NOMO-1 (cell line): ENCODE measurements at regions not wholly inside any gene's neighbourhood (a gene's known extent, or its start where the extent isn't known, plus 50 kb on each side); places are given as distances from the start of the nearest gene placed in this dataset.
"Not testable (repeated sequence)": the region's sequence is repeated elsewhere in the genome, so short reads cannot be mapped to it uniquely, and the experiment has no call there.

ENCODE experiments used
- DNase-seq, 2 experiments: peaks; one replicate each; lab custom pipeline; 2025; ENCODE audit not compliant: unreplicated experiment in 2 of 2; lab: John Stamatoyannopoulos, UW

GRCh38 chr17:45645330-45645729 is 138.8 kb upstream of the CRHR1 start:
- no peak for DNase-seq

GRCh38 chr17:45646288-45646988 is 137.7 kb upstream of the CRHR1 start:
- DNase-seq = peak; percentile 3

DNA sequence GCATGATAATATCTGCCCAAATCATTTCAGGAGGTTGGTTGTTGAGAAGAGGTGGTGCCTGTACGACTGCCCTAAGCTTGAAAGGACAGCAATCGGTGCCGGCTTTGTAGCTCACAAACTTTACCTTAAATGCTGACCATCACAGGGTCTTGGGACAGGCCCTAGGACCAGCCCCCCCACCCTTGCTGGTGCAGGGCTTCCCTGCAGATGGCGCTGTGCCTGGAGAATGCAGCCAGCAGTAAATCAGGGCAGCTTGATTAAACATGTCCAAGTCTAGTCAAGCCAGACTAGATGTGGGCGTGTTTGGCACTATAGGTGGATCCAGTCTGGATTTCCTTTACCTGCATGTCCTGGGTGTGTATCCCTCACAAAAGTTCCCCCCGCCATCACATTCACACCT is 135.5 kb upstream of the CRHR1 start:
- no peak for DNase-seq

- no peak for DNase-seq
Measured at GRCh38 chr17:45649796-45650195, 134.3 kb upstream of the CRHR1 start.

GRCh38 chr17:45650561-45650960 is 133.6 kb upstream of the CRHR1 start:
- no peak for DNase-seq

GRCh38 chr17:45651145-45651709 is 132.9 kb upstream of the CRHR1 start:
- no peak for DNase-seq

GRCh38 chr17:45653616-45654015 is 130.5 kb upstream of the CRHR1 start:
- DNase-seq = no peak

DNA sequence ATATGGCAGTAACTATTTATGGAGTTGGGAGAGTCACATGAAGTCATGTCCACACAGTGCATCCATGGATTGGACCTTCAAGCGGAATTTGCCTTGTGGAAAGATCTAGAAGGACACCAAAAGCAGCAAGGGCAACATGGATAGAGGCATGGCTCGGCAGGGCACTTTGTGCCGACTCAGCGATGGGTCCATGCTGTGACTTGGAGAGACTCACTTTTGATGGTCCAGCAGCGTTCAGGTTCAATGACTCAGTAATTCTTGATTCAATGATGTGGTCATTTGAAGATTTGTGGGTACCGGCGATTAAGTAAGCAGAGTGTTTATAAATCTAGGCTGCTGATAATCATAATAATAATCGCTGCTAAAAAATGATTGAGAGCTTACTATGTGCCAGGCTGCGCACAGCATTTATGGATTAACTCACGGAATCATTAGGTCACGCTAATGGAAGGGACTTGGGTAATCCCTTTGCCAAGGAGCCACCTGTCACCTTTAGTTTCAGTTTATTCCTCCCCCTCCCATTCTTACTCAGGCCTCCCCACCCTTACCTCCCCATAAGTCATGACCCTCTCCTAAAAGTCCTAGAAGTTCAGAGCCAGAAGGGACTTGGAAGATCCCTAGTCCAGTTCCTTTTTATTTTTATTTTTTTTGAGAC is 127.5 kb upstream of the CRHR1 start:
- DNase-seq = no peak

DNA sequence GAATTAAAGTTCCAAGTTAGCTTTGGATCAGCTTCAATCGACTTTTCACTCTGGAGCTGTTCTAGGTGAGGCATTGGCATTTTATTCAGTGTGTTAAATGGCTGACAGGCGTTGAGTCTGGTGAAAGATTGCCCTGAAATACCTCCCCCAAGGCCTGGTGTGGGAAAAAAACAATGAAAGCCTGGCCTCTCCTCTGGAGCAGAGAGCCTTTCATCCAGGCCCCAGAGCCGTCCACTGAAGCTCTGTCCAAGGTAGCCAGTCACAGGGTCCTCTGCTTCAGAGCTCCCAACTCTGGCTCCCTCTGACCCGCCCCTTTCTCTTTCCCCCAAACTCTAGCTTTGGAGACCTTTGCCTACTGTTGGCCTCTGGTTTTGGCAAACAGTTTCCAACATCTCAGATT is 123.6 kb upstream of the CRHR1 start:
- no peak for DNase-seq

GRCh38 chr17:45662432-45662831 is 121.7 kb upstream of the CRHR1 start:
- DNase-seq = no peak

GRCh38 chr17:45663772-45664171 is 120.3 kb upstream of the CRHR1 start:
- no peak for DNase-seq

DNA sequence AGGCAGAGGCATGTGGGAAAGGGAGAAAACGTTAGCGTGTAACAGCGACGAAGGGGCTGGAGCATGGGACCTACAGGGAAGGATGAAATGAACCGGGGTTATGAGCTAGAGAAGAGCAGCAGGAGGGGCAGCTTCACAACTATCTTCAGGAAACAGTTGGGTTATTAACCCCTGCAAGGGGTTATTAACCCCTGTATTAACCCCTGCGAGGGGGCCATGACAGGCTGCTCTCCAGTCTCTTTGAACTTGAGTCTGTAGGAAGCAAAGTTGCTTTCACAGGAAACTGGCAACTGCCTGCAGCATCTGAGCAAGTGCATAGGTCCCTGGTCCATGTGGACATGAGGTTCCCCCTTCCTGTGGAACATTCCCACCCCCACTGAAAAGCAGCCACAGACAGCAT is 119.2 kb upstream of the CRHR1 start:
- DNase-seq = no peak

DNA sequence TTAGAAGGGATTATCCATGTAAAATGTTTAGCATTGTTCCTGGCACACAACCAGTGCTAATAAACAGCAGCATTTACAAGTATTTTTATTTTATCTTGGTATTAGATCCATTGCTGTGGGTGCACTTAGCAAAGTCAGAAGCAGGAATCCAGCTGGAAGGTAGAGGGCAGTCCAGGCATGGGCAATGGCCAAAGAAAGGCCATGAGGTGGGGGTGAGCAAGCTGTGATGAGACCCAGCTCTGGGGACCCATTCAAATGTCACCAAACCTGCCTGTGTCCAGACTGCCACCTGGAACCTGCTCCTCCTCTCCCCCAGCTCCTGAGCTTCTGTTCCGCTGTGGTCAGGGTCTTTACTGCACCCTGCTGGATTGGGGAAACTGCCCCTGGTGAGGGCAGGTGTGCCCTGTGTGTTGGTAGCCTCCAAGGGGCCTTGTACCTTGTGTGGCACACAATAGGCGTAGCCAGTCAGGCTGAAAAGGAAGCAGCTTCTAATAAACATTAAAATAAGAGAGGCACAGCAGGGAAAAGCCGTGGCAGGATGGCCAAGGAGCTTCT is 118.0 kb upstream of the CRHR1 start:
- no peak for DNase-seq

- DNase-seq = no peak
Measured at GRCh38 chr17:45666641-45667040, 117.5 kb upstream of the CRHR1 start.

GRCh38 chr17:45667591-45668171 is 116.4 kb upstream of the CRHR1 start:
- DNase-seq = no peak

DNA sequence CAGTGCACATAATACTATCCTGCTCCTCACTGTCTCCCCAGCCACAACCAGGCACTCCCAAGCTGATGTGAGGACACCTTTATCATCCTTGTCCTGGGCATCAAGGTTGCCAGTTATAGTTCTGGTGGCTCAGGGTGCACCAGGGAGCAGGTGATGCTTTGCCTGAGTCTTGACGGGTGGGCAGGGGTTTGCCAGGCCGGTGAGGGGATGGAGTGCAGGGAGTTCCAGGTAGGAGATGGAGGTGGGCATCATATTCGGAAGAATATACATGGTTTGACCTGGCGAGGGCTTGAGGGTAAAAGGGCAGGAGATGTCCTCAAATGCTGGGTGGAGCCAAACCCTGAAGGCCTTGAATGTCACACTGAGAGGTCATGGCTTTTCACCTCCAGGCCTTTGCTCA is 115.8 kb upstream of the CRHR1 start:
- DNase-seq = no peak

GRCh38 chr17:45672301-45672700 is 111.8 kb upstream of the CRHR1 start:
- no peak for DNase-seq

- DNase-seq = no peak
Measured at GRCh38 chr17:45672792-45673191, 111.3 kb upstream of the CRHR1 start.

- DNase-seq = not testable (repeated sequence)
Measured at GRCh38 chr17:45673759-45674158, 110.4 kb upstream of the CRHR1 start.

DNA sequence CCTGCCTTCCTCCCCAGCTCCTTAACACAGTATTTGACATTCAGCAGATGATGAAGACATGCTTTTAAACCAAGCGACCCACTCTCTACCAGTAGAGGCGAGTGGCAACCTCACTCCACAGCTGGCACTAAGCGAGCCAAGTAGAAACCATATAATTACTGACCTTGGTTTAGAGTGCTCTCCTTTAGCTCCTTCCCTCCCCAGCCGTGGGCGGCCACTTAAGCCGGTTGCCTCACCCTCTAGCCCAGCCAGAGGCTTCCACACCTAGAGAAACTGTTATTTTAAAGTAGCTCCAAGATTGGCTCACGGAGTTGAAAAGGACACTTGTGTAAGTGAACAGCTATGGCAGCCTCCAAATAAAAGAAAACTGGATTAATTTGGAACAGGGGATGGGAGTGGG is 109.1 kb upstream of the CRHR1 start:
- DNase-seq = no peak

- no peak for DNase-seq
Measured at GRCh38 chr17:45675892-45676291, 108.2 kb upstream of the CRHR1 start.

DNA sequence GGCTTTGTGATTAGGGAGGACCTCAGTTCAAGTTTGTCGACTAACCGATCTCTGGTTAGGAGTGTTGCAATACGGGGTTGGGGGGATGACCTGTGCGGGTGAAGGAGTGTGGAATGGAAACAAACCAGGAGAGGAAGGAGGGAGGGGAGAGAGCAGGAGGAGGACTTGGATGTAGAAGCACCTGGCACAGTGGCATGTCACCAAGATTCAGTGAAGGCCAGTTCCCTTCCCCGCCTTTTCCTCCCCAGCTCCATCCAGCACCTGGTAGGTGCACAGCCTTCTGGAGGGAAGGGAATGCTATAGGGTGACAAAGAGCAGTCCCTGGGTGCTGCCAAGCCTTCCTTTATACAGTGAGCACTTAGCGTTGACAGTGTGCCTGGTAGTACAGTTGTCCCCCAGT is 107.4 kb upstream of the CRHR1 start:
- no peak for DNase-seq
